Lower leg skin (tissue), 4 donors: ENCODE measurements at regions not wholly inside any gene's neighbourhood (a gene's known extent, or its start where the extent isn't known, plus 50 kb on each side); places are given as distances from the start of the nearest gene placed in this dataset.
A peak's percentile ranks its signal among the peaks of the same experiment; 100 is the strongest.

Experiments used
- DNase-seq, 2 donors: peaks; one replicate each; pipeline ENCODE4 v3.0.0-alpha.2; 2019; ENCODE audit warnings: low spot score in 2 of 2
- H3K4me3 ChIP-seq: fragments of 200-600 bp; sonication (generic); 2 replicates; pipeline ENCODE4 v1.5.1; 2017; ENCODE audit warnings: mild to moderate bottlenecking, low read depth; ENCODE audit not compliant: poor library complexity, severe bottlenecking
- CTCF ChIP-seq, 3 donors: fragments of 450-650 bp; IDR thresholded peaks; one replicate each; pipeline ENCODE4 v1.5.1; 2016; ENCODE audit warnings: antibody characterized with exemption in 3 of 3, mild to moderate bottlenecking in 3 of 3, moderate library complexity in 2 of 3
- POLR2A ChIP-seq, 2 donors: fragments of 450-650 bp; IDR thresholded peaks; one replicate each; pipeline ENCODE4 v1.6.1; 2016 to 2017; ENCODE audit warnings: antibody characterized with exemption in 2 of 2, mild to moderate bottlenecking in 1 of 2, moderate library complexity in 1 of 2
- WGBS, 2 donors: methylation state at CpG; one replicate each; pipeline ENCODE4 v1.1.5; 2018; 5-methylcytosine and 5-hydroxymethylcytosine counted together
- intact Hi-C: fragments of 100-400 bp; cut with DNase I; formaldehyde crosslinking; loops from one replicate; pipeline ENCODE4 v1.15.0; 2023; ENCODE audit warnings: low total_unique reads

- intact Hi-C loops = no loop called here
- DNase-seq = peak; percentile 69 to 89
- TF ChIP-seq POLR2A (IDR thresholded peaks at IDR 0.05) (no peak), CTCF (IDR thresholded peaks at IDR 0.05) (no peak)
- no peak overlapping the region for H3K4me3 ChIP-seq
- WGBS, 2 donors = 51 to 54% methylated on average over 21 to 23 of the region's 23 CpGs
Observed at GRCh38 chr6:170224694-170225660, 65.9 kb downstream of the DLL1 start.

- intact Hi-C loops = no loop called here
- no peak overlapping the region for H3K4me3 ChIP-seq
- 67 to 70% methylated on average over 25 of the region's 25 CpGs for WGBS, 2 donors
- peak in 1 of 2 donors; percentile 84 for DNase-seq
- TF ChIP-seq POLR2A (IDR thresholded peaks at IDR 0.05) (no peak), CTCF (IDR thresholded peaks at IDR 0.05) (no peak)
Observed at GRCh38 chr6:170223718-170224693, 66.9 kb downstream of the DLL1 start.

- 65 to 71% methylated on average over 32 of the region's 32 CpGs for WGBS, 2 donors
- intact Hi-C loops = no loop called here
- DNase-seq = peak in 1 of 2 donors; percentile 84
- TF ChIP-seq POLR2A (IDR thresholded peaks at IDR 0.05) (no peak), CTCF (IDR thresholded peaks at IDR 0.05) (no peak)
- H3K4me3 ChIP-seq = no peak overlapping the region
Observed at GRCh38 chr6:170222498-170223471, 68.1 kb downstream of the DLL1 start.

- H3K4me3 ChIP-seq = no peak overlapping the region
- WGBS, 2 donors = 80 to 83% methylated on average over 29 of the region's 29 CpGs
- no peak for TF ChIP-seq CTCF (IDR thresholded peaks at IDR 0.05)
- TF ChIP-seq POLR2A (IDR thresholded peaks at IDR 0.05) = no peak
- intact Hi-C loops = no loop called here
- DNase-seq = peak; percentile 10 to 71
Observed at GRCh38 chr6:170221753-170222400, 69.0 kb downstream of the DLL1 start.
